HG03575 (cell line): ENCODE measurements at regions not wholly inside any gene's neighbourhood (a gene's known extent, or its start where the extent isn't known, plus 50 kb on each side); places are given as distances from the start of the nearest gene placed in this dataset.
"Not testable (repeated sequence)": the region's sequence is repeated elsewhere in the genome, so short reads cannot be mapped to it uniquely, and the experiment has no call there.

Experiments
- ATAC-seq: cut with Tn5 transposase; IDR thresholded peaks from one replicate; pipeline ENCODE4 v1.9.1; 2021; ENCODE audit not compliant: unreplicated experiment, insufficient number of reproducible peaks, low FRiP score; ENCODE audit errors: extremely low read depth

DNA sequence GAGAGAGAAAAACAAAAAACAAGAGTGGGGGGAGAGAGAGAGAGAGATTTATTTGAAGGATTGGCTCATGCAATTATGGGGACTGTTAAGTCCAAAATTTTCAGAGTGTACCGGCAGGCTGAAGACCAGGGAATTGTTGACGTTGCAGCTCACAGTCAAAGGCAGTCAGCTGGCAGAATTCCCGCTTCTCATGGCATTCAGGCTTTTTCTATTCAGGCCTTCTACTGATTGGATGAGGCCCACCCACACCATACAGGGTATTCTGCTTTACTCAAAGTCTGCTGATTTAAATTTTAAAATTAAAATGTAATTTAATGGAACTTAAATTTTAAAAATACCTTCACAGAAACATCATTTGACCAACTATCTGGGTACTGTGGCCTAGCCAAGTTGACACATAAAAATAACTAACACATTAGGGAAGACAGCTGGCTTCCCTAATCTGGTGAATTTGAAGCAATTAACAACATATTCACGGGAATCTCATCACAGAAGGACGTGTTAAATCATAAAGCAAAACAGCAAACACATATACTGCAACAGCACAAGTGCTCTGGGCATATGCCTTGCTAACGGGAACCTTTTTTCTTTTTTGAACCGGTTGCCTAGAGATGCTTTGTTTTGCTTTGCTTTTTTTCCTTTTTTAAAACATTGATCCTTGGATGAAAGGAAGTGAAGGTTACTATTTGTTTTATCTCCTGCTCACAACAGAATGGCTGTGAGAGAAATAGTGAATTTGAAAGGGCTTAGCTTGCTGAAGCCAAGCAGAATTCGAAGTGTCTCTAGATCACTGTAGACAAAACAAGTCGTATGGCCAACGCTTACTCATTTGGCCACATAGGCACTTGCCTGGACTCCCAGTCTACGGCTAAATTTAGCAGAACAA lies 505.1 kb downstream of the IRS2 start:
- no peak for ATAC-seq

- ATAC-seq: no peak
Measured at GRCh38 chr13:109276261-109276660, 510.1 kb downstream of the IRS2 start.

DNA sequence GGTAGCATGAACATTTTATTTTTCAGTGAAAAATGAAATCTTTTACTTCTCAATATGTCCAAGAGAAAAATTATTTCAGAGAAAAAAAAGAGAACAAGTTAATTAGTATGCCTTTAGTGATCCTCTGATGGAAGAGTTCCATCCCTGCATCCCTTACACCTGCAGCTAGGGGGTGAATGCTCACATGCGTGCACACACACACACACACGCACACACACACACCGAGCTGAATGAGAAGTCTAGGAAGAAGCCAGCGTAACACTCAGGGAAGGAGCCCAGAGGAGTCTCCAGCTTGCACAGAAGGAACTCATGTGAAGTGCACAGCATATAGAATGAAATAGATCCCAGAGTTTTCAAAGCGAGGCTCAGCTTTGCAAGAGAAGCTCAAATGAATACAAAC lies 510.5 kb downstream of the IRS2 start:
- no peak for ATAC-seq

DNA sequence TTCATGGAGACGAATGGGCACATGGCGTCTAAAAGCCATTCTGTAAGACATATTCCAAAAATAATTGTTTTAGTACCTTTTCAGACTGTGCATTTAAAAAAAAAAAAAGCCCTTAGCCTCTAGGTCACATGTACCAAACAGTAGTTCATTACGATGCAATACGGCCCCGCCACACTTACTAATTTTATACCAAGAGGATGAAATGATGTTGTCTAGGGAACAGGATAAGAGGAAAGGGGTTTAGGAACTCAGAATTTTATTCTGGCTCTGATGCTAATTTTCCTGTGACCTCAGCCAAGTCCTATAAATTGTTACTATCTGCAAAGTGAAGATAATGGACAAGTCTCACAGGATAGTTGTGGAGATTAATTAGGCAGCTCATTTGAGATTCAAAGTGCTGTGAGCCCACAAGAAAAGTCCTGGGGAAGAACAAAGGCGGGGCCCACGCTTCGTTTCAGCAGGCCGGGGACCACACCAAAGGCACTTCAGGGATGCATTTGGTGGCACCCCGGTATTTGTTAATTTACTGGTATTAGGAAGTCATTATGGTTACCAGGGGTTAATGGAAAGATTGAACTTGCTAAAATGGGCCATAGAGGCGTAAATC lies 511.1 kb downstream of the IRS2 start:
- ATAC-seq: no peak

DNA sequence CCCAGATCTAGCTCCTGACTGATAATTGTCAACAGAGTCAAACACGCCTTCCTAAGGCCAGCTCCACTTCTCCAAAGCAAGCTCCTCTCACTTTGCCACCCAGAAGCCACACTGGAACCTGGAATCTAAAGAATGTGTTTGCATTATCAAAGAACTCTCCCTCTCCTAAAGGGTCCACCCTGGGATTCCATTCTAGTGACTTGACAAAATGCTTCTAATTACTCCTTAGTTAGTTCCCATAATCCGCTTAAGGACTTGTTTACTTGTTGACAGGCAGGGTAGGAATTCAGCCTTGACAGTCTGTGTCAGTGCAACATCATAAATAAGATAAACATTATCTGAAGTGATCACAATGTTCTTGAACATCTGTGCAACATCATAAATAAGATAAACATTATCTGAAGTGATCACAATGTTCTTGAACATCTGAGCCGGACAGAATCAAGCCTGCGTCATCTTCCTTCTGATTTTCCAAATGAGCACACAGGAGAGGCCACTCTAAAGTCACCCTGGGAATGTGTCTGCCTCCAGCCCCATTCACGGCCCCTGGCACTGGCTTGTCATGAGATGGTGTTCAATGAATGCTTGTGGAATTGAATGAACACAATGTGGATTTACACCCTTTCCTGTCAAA lies 512.1 kb downstream of the IRS2 start:
- no peak for ATAC-seq

DNA sequence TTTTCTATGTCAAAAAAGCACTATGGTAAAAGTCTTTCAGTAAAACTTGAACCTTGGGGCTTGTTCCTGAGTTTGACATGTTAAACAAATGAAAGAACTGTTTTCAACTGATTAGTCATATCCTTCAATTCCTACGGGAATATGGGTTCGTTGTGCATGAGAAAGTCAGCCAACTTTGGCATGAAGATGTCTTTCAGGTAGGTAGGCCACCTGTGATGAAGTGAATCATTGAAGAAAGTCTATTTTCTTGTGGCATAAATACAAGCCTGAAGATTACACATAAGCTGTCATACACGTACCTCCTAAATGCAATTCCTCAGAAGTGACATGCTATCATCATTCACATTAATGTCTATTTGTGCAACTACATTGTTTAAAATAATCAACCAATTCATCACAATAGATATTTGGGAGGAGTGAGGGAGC lies 513.0 kb downstream of the IRS2 start:
- ATAC-seq: no peak

GRCh38 chr13:109272595-109273325 lies 513.6 kb downstream of the IRS2 start:
- ATAC-seq: no peak

DNA sequence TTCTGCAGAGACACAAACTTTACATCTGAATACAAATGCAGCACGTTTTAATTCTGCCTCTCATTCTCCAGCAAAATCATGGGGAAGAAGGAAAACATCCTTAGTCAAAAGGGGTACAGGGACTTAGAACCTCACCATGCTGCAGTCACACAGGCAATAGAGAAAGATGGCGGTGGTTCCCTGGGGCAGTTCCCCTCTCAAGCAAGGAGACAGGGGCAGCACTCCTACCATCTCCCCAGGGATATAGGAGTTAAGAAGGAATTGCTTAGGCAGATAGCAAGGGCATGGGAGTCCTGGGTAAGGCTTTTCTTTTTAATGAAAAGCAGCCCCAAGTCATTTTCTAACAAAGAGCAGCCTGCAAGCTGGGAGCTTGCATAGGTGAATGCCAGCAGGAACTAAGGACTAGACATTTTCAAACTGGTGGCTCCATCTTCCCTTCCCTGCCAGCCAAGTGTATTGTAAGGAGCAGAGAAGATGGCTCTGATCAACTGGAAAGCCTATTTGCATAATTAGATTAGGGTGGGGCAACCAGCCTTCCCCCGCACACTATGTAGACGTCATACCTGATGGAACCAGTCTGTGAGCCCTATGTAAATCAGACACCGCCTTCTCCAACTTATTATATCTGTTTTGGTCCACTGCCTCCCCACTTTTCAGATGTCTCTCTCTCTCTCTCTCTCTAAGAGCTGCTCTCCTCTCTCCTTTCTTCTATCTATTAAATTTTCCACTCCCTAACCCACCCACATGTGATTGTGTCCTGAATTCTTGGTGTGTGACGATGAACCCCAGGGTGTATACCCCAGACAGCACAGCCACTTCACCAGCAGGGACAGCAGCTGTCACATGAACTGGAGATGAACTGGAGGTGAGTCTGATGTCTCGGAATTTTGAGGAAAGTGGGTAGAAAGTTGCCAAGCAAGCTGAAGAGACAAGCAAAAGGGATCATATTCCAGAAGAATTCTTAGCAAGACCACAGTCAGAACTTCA lies 514.5 kb downstream of the IRS2 start:
- ATAC-seq: no peak

DNA sequence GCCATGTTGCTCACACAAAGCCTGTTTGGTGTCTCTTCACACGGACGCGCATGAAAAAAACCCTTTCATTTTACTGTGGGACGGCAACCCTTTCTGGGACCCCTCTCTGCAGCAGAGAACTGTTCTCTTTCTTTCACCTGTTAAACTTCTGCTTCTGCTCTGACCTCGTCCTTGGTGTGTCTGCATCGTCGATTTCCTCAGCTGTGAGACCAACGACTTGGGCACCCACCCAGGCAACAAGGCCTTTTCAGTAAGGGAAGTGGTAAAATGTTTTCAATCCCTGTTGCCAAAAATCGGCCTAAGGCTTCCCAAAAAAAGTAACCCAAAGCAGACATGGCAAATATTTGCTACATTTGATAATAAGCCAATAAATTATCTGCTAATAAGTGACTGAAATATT lies 515.3 kb downstream of the IRS2 start:
- no peak for ATAC-seq

GRCh38 chr13:109269381-109269780 lies 517.0 kb downstream of the IRS2 start:
- not testable (repeated sequence) for ATAC-seq

DNA sequence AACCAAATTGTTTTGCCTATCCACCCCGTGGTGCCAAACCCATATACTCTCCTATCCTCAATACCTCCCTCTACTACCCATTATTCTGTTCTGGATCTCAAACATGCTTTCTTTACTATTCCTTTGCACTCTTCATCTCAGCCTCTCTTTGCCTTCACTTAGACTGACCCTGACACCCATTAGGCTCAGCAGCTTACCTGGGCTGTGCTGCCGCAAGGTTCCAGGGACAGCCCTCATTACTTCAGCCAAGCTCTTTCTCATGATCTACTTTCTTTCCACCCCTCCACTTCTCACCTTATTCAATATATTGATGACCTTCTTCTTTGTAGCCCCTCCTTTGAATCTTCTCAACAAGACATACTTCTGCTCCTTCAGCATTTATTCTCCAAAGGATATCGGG lies 517.9 kb downstream of the IRS2 start:
- ATAC-seq: not testable (repeated sequence)

DNA sequence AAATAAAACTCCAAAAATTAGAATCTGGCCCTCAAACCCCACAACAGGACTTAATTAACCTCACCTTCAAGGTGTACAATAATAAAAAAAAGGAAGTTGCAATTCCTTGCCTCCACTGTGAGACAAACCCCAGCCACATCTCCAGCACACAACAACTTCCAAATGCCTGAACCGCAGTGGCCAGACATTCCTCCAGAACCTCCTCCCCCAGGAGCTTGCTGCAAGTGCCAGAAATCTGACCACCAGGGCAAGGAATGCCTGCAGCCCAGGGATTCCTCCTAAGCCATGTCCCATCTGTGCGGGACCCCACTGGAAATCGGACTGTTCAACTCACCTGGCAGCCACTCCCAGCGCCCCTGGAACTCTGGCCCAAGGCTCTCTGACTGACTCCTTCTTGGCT lies 519.0 kb downstream of the IRS2 start:
- ATAC-seq: not testable (repeated sequence)

DNA sequence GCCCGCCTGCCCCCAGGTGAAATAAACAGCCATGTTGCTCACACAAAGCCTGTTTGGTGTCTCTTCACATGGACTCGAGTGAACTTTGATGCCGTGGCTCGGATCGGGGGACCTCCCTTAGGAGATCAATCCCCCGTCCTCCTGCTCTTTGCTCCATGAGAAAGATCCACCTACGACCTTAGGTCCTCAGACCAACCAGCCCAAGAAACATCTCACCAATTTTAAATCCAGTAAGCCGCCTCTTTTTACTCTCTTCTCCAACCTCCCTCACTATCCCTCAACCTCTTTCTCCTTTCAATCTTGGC lies 521.0 kb downstream of the IRS2 start:
- not testable (repeated sequence) for ATAC-seq

DNA sequence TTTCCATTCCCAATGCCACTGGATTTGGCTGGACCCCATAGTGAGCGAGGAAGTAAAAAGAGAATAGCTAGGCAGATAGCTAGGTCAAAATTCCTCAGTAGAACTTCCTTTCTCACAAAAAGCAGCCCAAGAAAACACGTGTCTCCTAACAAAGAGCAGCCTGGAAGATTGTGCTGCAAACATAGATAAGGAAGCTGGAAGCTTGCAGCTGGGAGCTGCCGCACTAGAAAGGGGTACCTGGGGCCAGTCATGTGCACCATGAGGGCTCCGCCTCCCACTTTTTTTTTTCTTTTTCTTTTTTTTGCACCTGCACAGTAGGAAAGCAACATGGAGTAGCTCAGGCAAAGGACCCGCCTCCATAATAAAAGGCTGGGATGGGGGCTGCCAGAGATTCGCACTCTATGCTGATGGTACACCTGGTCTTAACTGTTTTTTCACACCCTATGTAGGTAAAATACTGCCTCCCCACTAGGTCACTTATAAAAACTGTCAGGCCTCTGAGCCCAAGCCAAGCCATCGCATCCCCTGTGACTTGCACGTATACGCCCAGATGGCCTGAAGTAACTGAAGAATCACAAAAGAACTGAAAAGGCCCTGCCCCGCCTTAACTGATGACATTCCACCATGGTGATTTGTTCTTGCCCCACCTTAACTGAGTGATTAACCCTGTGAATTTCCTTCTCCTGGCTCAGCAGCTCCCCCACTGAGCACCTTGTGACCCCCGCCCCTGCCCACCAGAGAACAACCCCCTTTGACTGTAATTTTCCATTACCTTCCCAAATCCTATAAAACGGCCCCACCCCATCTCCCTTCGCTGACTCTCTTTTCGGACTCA lies 521.6 kb downstream of the IRS2 start:
- ATAC-seq: not testable (repeated sequence)

GRCh38 chr13:109257761-109258157 lies 528.6 kb downstream of the IRS2 start:
- ATAC-seq: not testable (repeated sequence)
